Vagina (tissue), 2 donors: ENCODE measurements at regions not wholly inside any gene's neighbourhood (a gene's known extent, or its start where the extent isn't known, plus 50 kb on each side); places are given as distances from the start of the nearest gene placed in this dataset.

ENCODE experiments used
- CTCF ChIP-seq, 3 experiments: fragments of 450-650 bp in 2 of 3; fragments of 200-600 bp in 1 of 3; sonication (generic) in 1 of 3; IDR thresholded peaks; one replicate each; pipeline ENCODE4 v1.5.1; 2017 to 2019; ENCODE audit warnings: antibody characterized with exemption in 3 of 3, mild to moderate bottlenecking in 2 of 3, moderate library complexity in 2 of 3
- POLR2A ChIP-seq, 2 donors: fragments of 450-650 bp; IDR thresholded peaks; one replicate each; pipeline ENCODE4 v1.6.1; 2017; ENCODE audit warnings: antibody characterized with exemption in 2 of 2, mild to moderate bottlenecking in 2 of 2, moderate library complexity in 2 of 2

DNA sequence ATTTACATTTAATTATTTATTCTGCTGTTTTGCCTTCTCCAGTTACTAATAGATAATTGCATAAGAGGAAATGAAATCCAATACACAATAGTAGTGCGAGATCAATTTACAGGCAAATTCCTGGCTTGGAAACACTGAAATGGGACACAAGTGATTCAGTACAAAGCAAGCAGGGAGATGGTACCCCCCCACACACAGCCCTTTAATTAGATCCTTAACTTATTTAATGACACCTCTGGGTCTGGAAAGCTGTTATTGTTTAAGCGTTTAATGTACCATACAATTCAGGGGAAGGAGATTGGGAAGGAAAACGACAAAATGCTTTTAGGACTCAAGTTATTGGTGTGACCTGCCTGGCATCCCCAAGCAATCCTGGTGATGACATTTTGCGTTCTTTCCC, 318.2 kb downstream of the NPIPA8 start:
- TF ChIP-seq POLR2A (IDR thresholded peaks at IDR 0.05) (no peak), CTCF (IDR thresholded peaks at IDR 0.05) (no peak)
